HG03159 (cell line): ENCODE measurements at regions not wholly inside any gene's neighbourhood (a gene's known extent, or its start where the extent isn't known, plus 50 kb on each side); places are given as distances from the start of the nearest gene placed in this dataset.
"Not testable (repeated sequence)": the region's sequence is repeated elsewhere in the genome, so short reads cannot be mapped to it uniquely, and the experiment has no call there.

Experiments used
- ATAC-seq: cut with Tn5 transposase; IDR thresholded peaks from one replicate; pipeline ENCODE4 v1.9.1; 2021; ENCODE audit warnings: mild to moderate bottlenecking, moderate library complexity; ENCODE audit not compliant: unreplicated experiment

DNA sequence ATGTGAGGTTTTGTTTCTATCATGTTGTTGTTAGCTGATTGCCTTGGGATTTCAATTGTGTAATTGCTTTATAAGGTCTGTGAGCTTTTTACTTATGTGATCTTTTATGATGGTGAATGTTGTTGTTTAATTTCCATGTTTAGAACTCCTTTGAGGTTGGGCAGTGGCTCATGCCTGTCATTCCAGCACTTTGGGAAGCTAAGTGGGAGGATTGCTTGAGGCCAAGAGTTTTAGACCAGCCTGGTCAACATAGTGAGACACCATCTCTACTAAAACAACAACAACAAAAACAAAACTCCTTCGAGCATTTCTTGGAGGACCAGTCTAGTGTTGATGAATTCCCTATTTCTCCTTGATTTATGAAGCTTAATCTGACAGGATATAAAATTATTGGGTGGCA, 102.1 kb upstream of the PMCH start:
- ATAC-seq: no peak

DNA sequence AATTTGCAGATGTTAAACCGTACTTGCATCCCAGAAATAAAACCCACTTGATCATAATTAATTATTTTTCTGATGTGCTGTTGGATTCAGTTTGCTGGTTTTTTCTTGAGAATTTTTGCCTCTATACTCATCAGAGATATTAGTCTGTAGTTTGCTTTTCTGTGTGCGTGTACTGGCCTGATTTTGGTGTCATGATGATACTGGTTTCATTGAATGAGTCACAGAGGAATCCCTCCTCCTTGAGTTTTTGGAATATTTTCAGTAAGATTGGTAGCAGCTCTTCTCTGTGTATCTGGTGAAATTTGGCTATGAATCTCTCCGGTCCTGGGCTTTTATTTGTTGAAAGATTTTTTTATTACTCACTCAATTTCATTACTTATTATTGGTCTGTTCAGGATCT, 100.4 kb upstream of the PMCH start:
- ATAC-seq: no peak

DNA sequence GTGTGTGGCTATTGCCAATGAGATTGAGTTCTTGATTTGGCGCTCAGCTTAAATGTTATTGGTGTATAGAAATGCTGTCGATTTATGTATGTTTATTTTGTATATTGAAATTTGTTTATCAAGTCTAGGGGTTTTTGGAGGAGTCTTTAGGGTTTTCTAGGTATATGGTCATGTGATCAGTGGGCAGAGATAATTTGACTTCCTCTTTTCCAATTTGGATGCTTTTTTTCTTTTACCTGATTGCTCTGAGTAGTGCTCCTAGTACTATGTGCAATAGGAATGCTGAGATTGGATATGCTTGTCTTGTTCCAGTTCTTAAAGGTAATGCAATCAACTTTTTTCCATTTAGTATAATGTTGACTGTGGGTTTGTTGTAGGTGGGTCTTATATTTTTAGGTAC, 99.8 kb upstream of the PMCH start:
- no peak for ATAC-seq

DNA sequence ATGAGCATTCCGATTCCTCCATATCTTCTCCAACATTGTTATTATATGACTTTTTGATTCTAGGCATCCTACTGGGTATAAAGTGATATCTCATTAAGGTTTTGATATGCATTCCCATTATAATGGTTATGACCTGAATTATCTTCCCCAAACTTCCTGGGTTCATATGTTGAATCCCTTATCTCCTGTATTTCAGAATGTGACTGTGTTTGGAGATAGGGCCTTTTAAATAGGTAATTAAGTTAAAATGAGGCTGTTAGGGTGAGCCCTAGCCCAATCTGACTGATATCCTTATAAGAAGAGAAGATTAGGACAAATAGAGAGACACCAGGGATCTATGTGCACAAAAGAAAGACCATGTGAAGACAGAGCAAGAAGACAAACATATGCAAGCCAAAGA, 96.9 kb upstream of the PMCH start:
- ATAC-seq: no peak

DNA sequence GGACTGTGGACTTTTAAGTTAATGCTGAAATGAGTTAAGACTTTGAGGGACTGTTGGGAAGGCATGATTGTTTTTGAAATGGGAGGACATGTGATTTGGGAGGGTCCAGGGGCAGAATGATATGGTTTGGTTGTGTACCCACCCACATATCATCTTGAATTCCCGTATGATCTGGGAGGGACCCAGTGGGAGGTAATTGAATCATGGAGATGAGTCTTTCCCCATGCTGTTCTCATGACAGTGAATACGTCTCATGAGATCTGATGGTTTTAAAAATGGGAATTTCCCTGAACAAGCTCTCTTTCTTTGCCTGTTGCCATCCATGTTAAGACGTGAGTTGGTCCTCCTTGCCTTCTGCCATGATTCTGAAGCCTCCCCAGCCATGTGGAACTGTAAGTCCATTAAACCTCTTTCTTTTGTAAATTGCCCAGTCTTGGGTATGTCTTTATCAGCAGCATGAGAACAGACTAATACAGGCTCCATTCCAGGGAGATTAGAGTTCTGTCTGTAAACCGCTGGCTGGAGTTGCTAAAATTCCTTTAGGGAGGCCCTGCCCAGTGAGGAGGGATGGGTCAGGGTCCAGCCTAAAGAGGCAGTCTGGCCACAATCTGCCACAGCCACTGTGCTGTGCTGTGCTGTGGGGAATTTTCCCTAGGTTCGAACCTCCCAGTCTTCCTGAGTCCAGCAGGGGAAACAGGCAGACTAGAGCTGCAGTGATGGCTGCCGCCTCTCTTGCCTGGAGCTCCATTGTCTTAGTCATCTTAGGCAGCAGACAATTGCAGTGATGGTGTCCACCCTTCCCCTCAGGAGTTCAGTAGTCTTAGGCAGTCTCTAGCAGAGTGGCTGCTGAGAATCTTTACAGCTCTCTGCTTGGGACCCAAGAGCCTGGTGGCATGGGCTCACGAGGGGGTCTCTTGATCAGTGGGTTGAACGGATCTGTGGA, 94.1 kb upstream of the PMCH start:
- not testable (repeated sequence) for ATAC-seq

DNA sequence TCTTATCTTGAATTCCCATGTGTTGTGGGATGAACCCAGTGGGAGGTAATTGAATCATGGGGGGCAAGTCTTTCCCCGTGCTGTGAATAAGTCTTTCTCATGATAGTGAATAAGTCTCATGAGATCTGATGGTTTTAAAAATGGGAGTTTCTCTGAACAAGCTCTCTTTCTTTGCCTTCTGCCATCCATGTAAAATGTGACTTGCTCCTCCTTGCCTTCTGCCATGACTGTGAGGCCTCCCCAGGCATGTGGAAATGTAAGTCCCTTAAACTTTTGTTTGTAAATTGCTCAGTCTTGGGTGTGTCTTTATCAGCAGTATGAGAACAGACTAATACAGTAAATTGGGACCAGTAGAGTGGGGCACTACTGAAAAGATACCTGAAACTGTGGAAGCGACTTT, 92.1 kb upstream of the PMCH start:
- not testable (repeated sequence) for ATAC-seq

DNA sequence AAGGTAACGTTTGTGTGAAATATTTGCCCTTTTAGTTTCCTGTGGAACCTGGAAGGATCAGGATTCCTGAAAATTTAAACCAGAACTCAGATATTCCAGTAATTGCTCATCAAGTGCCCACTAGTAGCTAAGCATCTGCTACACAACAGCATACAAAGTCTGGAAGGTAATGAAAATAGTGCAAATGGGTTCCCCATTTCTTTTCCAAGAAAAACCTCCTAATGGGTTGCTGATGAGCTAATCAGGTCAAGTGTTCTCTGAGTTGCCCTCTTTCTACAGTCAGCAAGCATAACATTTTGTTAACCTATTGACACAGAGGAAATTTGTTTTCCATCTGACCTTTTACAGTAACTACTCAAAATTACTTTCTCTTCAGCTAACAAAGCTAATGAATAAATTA, 83.6 kb upstream of the PMCH start:
- ATAC-seq: no peak

DNA sequence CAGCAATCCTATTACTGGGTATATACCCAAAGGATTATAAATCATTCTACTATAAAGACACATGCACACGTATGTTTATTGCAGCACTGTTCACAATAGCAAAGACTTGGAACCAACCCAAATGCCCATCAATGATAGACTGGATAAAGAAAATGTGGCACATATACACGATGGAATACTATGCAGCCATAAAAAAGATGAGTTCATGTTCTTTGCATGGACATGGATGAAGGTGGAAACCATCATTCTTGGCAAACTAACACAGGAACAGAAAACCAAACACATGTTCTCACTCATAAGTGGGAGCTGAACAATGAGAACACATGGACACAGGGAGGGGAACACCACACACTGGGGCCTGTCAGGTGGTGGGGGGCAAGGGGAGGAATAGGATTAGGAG, 58.1 kb upstream of the PMCH start:
- not testable (repeated sequence) for ATAC-seq

DNA sequence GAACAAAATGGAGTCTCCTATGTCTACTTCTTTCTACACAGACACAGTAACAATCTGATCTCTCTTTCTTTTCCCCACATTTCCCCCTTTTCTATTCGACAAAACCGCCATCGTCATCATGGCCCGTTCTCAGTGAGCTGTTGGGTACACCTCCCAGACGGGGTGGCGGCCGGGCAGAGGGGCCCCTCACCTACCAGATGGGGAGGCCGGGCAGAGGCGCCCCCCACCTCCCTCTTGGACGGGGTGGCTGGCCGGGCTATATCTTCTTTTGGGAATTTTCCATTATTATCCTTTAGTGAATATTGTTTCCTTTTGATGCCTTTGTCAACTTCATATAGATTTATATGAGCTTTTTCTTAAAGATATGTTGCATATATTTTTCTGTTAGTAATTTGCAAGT, 53.4 kb upstream of the PMCH start:
- ATAC-seq: not testable (repeated sequence)

DNA sequence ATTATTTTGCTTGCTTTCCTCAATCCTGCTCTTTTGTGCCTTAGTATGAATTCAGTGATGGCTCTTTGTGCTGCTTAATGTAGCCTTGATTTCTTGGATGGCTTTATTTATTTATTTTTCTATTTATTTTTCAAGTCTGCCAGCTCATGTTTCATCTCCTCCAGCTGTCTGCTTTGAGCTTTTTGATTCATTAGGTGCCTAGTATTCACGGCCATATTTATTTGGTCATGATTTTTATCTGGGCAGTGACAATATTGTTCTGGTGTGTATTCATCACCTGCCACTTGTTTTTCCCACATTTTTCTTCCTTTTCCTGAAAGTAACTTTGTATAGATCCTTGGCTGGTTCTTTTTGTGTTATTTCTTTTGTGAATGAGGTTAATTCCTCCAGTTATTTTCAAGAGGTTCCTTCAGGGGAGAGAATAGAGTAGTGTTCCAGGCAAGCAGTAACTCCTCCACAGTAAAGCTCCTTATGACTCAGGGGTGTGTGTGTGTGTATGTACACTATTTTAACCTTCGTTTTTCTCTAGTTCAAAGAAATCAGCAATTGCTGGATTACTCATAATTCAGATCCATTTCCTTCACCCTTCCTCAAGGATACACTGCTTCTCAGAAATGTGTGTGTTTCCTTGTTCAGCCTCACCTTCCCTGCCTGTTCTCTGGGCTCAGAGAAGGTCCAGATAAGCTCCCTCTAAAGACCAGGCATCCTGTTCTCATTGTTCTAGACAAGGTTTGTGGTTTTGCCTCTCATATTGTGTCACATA, 51.6 kb upstream of the PMCH start:
- ATAC-seq: no peak
